ENCODE measurements at regions not wholly inside any gene's neighbourhood (a gene's known extent, or its start where the extent isn't known, plus 50 kb on each side); places are given as distances from the start of the nearest gene placed in this dataset.
"Not testable (repeated sequence)": the region's sequence is repeated elsewhere in the genome, so short reads cannot be mapped to it uniquely, and the experiment has no call there.

DNA sequence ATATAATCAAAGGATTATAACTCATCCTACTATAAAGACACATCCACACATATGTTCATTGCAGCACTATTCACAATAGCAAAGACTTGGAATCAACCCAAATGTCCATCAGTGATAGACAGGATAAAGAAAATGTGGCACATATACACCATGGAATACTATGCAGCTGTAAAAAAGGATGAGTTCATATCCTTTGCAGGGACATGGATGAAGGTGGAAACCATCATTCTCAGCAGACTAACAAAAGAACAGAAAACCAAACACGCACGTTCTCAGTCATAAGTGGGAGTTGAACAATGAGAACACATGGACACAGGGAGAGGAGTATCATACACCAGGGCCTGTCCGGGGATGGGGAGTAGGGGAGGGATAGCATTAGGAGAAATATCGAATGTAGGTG, 253.0 kb upstream of the ID4 start:
- intact Hi-C loops (cut with micrococcal nuclease), result not testable (repeated sequence)

DNA sequence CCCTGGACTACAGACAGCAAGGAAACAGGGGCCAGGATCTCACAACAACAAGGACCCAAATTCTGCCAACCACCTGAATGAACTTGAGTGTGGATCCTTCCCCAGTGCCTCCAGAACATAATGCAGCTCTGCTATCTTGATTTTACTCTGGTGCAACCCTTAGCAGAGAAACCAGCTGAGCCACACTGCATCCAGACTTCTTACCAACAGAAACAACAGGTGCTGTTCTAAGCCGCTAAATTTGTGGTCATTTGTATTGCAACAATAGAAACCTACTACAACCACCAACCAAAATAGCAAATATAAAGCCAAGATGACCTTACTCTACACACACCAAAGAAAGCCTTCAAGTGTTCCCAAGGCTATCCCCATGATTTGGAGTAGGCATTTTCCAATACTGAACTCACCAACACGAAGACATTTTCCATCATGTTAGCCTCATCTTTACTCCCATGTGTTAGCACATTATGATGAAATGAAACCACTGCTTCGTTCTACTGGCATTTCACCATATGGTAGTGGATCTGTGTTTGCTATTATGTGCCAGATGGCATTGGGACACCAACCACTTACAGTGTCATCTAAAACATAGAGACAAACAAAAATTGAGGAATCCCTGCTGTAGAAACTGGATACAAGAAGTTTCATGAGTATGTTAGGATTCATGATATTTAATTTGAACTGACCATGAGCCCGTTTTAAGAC, 249.8 kb upstream of the ID4 start:
- intact Hi-C loops (cut with micrococcal nuclease), result no loop called here

DNA sequence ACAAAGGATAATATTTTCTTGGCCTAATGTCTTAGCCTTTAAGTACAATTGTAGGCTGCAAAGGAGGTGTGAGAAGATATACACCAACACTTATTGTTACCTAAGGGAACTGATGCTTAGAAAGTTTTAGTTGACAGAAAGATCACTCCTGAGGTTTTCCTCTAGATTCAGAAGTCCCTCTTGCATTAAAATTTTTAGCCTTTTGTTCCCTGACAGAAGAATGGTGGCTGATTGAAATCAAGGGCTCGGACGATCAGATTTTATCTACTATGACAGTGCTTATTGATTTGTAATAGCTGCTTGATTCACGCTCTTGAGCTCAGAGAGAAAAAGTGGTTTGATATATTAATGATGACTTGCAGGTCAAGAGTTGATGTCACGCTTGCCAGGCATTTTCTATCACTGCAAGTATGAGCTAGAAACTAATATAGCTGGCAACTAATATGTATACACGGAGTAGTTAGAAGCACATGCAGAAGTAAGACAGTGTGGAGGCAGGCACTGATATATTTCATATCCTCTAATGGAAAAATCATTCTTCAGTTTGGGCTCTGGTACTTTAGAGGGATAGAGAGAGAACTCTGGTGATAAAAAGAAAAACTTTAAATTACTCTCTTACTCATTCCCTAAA, 246.6 kb upstream of the ID4 start:
- intact Hi-C loops (cut with micrococcal nuclease), result no loop called here

DNA sequence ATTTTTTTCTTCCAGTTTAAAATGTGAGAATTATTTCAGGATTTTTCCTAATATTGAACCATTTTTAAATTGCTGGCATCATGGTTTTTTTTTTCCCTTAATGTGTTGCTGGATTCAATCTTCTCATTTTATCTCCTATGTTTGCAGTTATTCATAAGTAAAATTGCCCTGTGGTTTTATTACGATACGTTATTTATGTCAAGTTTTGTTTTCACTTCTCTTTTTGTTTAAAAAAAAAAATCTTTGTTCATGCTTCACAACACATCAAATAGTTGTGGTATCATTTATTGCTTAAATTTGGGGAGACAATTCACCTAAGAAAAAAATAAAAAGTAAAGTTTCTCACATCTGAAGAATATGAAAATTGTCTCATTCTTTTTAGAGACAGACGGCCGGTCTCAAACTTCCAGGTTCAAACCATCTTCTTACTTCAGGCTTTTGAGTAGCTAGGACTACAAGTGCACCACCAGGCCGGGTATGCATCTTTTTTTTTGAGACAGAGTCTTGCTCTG, 239.3 kb upstream of the ID4 start:
- intact Hi-C loops (cut with micrococcal nuclease), result no loop called here

DNA sequence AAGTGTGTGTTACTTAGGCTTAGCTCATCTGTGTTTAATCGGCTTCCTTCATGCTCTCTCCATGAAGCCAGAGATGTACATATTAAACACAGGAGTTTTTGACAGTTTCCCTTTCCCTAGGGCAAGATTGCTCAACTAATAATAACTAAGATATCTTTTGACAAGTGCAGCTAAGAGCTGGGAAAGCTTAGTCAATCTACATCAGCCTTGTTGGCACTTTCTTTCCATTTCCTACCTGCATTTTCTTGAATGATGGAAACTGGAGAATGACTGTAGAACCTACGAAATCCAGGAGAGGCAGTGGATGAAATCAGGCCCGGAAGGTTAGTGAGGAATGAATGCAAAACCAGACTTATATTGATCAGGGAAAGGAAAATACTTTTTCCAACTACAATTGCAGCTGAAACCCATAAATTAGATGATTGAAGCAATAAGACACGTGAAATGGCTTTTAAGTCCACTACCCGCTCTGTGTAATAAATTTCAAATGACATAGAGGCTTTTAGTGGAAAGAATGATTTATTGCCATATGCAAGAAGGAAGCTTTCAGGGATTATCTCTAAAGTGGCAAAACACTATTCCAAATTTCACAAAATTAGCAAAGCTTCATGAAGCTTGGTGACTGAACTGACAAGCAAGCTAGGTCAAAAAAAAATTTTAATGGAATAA, 237.2 kb upstream of the ID4 start:
- intact Hi-C loops (cut with micrococcal nuclease), result no loop called here

DNA sequence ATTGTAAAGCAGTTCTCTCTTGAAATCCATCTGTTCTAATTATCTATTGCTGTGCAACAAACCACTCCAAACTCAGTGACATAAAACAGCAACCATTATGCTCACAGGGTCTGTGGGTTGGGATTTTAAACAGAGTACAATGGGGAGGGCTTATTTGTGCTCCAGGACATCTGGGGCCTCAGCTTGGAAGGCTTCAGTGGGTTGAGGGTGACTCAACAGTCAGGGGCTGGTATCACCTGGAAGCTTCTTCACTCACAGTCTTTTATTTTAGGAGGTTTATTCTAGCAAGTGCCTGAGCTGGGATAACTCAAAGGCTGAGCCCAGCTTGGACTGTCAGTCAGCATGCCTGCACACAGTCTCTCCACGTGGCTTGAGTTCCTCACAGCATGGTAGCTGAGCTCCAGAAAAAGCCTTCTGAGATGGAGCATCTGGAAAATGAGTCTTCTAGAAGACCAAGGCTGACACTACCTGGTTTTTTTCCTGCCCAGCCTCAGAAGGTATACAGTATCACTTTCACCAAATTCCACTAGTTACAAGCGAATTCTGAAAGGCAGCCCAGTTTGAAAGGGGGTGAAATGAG, 234.6 kb upstream of the ID4 start:
- intact Hi-C loops (cut with micrococcal nuclease), result no loop called here

DNA sequence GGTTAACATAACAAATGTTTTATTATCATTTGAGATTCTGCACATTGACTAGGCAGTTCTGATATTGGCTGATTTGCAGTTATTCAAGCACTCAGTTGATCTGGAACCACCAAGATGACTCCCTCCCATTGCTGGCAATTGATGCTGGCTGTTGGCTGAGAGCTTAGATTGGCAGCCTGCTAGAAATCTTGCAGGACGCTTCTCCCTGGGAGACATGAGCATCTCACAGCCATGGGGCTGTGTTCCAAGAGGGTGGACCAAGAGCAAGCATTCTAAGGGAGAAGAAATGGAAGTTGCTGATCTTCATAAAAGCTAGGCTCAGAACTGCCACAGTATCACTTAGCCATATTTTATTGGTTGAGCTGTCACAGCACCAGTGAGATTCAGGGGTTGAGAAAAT, 233.4 kb upstream of the ID4 start:
- intact Hi-C loops (cut with micrococcal nuclease), result no loop called here

DNA sequence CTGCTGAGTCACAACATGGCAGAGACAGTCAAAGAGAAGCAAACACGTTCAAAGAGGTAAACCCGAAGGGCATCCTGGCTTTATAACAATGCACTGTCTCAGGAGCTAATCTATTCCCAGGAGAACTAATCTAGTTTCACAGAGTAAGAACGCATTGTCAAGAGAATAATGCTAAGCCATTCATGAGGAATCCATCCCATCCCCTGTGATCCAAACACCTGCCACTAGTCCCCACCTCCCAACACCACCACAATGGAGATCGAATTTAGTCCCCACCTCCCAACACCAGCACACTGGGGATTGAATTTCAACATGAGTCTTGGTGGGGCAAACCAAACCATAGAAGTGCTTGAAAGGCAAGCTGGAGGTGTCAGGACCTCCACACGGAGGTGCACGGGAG, 231.5 kb upstream of the ID4 start:
- intact Hi-C loops (cut with micrococcal nuclease), result no loop called here

DNA sequence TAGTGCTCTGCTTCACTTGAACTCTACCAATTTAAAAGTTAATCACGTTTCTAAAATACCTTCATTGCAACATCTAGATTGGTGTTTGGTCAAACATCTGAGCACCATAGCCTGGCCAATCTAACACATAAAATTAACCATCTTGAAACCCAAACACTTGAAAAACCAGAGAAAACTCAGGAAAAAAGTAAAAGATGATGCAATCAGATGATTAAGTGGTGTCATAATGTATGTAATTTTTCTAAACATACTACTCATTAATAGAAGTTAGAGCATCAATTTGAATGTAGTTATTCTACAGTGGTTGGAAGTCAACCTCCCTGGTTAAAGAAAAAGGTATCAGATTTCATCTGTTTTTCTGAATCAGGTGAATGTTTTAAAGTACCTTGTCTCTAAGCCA, 228.6 kb upstream of the ID4 start:
- intact Hi-C loops (cut with micrococcal nuclease), result no loop called here

DNA sequence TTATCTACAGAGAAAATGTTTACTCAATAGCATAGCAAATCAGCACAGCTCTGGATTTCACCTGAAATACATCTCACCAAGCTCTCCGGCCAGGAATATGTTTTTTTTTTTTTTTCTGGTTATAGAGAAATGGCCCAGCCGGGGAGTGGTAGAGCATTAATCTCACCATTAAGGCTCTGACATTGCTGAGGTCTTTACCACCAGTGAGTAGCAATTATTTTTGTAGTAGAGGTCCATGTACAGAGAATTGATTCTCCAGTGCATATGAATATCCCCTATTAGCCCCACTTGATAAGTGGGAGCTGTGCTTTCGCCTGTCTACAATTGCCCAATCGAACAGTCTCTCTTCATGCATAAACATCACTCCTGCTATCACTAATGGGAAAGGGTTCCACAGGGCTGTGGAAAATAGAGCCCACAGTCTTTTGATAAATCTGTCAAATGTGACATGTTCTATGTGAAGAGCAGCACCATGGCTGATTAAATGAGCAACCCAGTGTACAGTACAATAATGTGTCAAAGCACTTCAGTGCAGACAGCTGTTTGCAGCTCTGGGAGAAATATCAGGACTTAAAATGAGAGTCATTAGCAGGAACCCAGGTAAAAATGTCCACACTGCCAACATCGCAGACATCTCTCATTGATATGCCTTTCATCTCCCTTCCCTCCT, 227.1 kb upstream of the ID4 start:
- intact Hi-C loops (cut with micrococcal nuclease), result no loop called here

DNA sequence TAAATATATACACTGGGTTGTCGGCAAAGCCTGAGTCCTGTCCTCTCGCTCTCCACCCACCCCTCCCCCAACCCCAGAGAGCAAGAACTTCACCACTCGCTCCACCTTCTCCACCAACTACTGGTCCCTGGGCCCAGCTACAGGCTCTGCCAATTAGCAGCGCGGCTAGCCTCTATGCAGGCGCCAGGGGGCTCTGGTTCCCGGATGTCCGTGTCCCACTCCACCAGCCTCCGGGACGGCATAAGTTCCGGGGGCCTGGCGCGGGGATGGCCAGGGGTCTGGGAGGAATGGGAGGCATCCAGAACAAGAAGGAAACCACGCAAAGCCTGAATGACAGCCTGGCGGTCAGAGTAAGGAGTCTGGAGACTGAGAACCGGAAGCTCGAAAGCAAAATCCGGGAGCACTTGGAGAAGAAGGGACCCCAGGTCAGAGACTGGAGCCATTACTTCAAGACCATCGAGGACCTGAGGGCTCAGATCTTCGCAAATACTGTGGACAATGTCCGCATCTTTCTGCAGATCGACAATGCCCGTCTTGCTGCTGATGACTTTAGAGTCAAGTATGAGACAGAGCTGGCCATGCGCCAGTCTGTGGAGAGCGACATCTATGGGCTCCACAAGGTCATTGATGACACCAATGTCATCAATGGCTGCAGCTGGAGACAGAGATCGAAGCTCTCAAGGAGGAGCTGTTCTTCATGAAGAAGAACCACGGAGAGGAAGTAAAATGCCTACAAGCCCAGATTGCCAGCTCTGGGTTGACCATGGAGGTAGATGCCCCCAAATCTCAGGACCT, 224.3 kb upstream of the ID4 start:
- intact Hi-C loops (cut with micrococcal nuclease), result not testable (repeated sequence)

DNA sequence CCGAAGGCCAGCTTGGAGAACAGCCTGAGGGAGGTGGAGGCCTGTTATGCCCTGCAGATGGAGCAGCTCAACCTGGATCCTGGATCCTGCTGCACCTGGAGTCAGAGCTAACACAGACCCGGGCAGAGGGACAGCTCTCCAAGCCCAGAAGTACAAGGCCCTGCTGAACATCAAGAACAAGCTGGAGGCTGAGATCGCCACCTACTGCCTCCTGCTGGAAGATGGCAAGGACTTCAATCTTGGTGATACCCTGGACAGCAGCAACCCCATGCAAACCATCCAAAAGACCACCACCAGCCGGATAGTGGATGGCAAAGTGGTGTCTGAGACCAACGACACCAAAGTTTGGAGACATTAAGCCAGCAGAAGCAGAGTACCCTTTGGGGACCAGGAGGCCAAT, 223.5 kb upstream of the ID4 start:
- intact Hi-C loops (cut with micrococcal nuclease), result no loop called here

DNA sequence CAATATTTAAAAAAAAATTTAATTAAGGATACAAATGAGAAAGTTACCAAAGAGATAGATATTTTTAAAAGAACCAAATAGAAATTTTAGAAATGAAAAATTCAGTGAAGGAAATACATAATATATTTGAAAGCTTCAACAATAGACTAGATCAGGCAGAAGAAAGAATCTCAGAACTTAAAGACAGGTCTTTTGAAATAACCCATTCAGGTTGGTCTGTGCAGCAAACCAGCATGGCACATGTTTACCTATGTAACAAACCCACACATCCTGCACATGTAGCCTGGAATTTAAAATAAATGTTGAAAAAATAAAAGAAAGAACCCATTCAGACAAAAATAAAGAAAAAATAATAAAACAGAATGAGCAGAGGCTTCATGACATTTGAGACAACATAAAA, 221.1 kb upstream of the ID4 start:
- intact Hi-C loops (cut with micrococcal nuclease), result no loop called here

DNA sequence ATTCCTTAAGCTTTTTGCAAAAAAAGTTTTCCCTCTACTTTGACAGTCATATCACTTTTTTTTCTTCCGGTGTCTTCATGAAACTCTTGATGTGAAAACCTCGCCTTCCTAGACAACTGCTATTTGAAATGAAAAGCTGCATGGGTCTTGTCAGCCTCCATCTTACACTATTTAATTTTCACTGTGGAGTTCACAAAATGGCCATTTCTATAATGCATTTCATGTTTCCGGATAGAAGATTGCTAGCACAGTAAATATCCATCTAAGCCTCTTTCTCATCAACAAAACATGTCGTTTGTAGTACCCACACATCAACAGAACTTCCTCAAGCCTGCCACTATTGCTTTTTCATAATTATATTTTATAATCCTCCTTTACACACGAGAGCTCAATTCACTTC, 204.9 kb upstream of the ID4 start:
- intact Hi-C loops (cut with micrococcal nuclease), result no loop called here

DNA sequence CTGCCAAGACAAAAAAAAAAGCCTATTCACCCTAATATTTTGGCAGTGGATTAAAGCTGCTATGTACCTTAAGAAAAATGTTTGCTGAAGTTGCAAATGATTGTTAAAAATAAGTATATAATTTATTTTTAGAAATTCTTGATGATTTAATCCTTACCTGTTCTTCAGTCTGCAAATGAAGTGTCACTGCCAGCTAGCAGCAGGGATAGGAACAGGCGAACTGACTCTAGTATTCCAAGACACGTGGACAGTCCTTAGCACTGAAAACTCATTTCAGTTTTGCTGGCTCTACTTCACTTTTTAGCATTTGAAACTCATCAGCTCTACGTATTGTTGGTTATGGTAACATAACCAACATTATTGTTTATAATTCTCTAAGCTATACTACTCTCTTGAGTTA, 204.4 kb upstream of the ID4 start:
- intact Hi-C loops (cut with micrococcal nuclease), result no loop called here

DNA sequence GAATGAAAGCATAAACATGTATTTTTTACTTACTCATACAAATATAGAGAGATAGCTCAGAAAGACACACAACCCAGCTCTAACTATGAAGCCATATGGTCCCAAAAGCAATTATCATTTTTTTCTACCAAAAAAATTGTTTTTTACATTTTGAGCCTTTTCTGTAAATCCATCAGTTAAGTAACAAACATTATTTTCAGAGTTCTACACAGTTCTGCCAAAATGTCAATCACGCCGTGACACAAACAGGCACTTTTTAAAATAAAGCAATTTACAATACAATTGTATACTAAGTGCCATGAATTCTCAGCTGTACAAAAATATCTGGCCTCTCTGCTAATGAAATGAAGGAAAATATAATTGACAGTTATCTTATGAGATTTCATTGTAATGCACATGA, 201.4 kb upstream of the ID4 start:
- intact Hi-C loops (cut with micrococcal nuclease), result no loop called here

DNA sequence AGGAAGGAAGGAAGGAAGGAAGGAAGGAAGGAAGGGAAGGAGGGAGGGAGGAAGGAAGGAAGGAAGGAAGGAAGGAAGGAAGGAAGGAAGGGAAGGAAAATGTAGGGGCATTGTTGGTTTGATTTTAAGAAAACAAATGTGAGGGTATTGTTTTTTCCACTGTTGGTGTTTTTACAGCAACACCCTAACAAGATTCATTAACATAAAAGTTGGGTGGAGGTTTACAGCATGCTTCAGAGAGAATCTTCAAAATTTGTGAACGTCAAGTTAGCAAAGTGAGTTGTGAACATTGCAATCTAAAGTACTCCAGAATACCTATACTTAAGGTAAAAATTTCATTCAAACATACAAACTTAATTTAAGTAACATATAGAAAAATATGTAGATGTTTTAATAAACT, 200.2 kb upstream of the ID4 start:
- intact Hi-C loops (cut with micrococcal nuclease), result no loop called here

DNA sequence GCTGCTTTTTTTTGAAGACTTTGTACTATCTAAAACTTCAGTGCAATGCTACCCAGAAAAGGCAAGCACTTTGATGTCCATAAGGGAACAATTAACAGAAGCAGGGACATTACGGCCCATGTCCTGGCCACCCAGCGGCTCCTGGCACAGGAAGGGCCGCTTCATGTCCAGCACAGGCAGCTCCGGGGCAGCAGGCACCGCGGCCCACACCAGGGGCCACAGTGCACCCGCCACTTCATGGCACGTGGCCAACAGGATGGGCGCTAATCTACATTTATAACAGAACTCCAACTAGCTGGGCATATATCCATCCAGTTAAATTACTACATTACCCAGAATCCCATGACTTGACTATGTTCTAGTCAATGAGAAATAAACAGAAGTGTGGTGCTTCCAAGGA, 198.2 kb upstream of the ID4 start:
- intact Hi-C loops (cut with micrococcal nuclease), result no loop called here

DNA sequence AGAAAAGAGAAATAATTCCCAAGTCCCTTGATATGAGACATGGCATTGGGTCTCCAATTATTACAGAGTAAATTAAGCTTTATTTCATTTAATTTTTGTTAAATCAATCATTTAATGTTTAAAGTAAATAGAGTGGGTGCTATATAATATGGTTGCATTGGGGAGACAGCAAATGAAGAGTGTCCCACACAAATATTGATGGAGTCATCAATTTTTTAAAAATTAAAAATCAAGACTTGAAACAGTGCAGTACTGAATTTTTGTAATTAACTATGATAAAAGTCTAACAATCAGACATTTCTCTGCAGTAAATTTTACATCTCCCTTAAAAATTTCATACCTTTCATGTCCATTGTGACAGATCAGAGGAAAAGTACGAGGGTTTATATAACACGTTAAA, 193.9 kb upstream of the ID4 start:
- intact Hi-C loops (cut with micrococcal nuclease), result no loop called here

DNA sequence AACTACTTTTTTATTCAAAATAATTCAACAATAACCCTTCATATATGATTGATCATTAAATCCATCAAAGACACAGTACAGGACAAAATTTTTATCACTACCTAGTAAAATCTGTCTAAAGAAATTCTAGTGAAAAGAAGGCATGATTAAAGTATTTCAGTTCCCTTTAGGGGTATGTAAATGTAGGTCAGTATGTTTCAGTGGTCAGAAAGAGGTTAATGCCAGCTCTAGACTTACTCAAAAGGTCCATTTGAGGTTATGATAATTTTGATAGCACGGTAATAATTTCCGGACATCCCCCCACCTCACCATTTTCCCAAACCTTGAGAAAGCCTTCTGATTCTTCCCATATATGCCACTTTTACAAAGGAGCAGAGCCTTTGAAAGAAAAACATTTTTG, 193.5 kb upstream of the ID4 start:
- intact Hi-C loops (cut with micrococcal nuclease), result no loop called here

DNA sequence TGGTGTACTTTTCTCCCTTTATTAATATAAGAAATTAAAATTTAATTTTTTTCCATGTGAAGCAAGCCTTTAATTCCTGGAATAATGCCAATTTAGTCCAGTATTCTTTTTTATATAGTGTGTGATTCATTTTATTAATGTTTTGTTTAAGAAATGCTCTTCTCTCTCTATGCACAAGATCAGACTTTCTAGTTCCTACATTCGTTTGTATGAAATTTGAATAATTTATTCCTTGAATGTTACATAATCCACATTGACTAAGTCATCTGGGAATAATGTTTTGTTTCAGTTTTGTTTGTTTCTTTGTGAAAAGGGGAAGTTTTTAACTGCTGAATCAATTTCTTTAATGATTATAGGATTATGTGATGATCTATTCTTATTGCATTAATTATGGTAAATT, 181.4 kb upstream of the ID4 start:
- intact Hi-C loops (cut with micrococcal nuclease), result no loop called here

All from T-helper 1 cell treated with Interleukin-12 subunit alpha and Interleukin-12 subunit beta and Interleukin-4 antibody, amounts not matched to agents 30 ng/mL and 1 ng/mL, for 36 hours (primary cell).